ENCODE measurements at regions not wholly inside any gene's neighbourhood (a gene's known extent, or its start where the extent isn't known, plus 50 kb on each side); places are given as distances from the start of the nearest gene placed in this dataset.

- TF ChIP-seq POLR2A (IDR thresholded peaks at IDR 0.05; ENCODE audit: low read length) (no peak), GATA1 (IDR thresholded peaks at IDR 0.05; ENCODE audit: low read depth, low read length) (no peak)
Observed at GRCh38 chr1:222976453-222976852, 161.6 kb downstream of the DISP1 start.

Data from erythroblast (primary cell).